ENCODE measurements at regions not wholly inside any gene's neighbourhood (a gene's known extent, or its start where the extent isn't known, plus 50 kb on each side); places are given as distances from the start of the nearest gene placed in this dataset.

GRCh38 chr21:38652396-38652795 lies 153.3 kb upstream of the ETS2 start:
- DNase-seq: no peak
- Histone ChIP-seq H3K36me3 (ENCODE audit: insufficient read depth, low read length) (no peaks in the 10 kb centered on the region), H3K9me3 (ENCODE audit: low read length) (no peaks in the 10 kb centered on the region), H3K27me3 (ENCODE audit: insufficient read depth, low read length, poor library complexity, severe bottlenecking) (no peaks in the 10 kb centered on the region), H3K27ac (ENCODE audit: low read depth, low read length) (no peak overlapping the region), H3K4me1 (ENCODE audit: insufficient read depth, low read length) (no peaks in the 10 kb centered on the region), H3K4me3 (ENCODE audit: low read length) (no peak overlapping the region)
- ChIA-PET POLR2A (no interaction called here), CTCF (no interaction called here)
- no peaks in the 10 kb centered on the region for H3K4me1 Mint-ChIP-seq
- H3K36me3 Mint-ChIP-seq: no peaks in the 10 kb centered on the region
- no peak overlapping the region for H3K27ac Mint-ChIP-seq
- H3K27me3 Mint-ChIP-seq: peaks cover 13 to 21% of the 10 kb centered on the region in 2 donors
- H3K4me3 Mint-ChIP-seq: no peak overlapping the region
- no peaks in the 10 kb centered on the region for H3K9me3 Mint-ChIP-seq

- H3K36me3 ChIP-seq (ENCODE audit: insufficient read depth, low read length): no peaks in the 10 kb centered on the region
- ChIA-PET POLR2A (no interaction called here), CTCF (no interaction called here)
- no peak overlapping the region for H3K27ac Mint-ChIP-seq
- peaks cover 0 to 5% (median under 1%) of the 10 kb centered on the region in 3 donors for H3K4me1 Mint-ChIP-seq
- H3K4me3 ChIP-seq (ENCODE audit: low read length): no peak overlapping the region
- peaks cover 24 to 33% of the 10 kb centered on the region in 2 donors for H3K27me3 Mint-ChIP-seq
- no peak for DNase-seq
- H3K4me3 Mint-ChIP-seq: no peak overlapping the region
- H3K9me3 Mint-ChIP-seq: no peaks in the 10 kb centered on the region
- no peaks in the 10 kb centered on the region for H3K36me3 Mint-ChIP-seq
- no peak overlapping the region for H3K27ac ChIP-seq (ENCODE audit: low read depth, low read length)
- H3K4me1 ChIP-seq (ENCODE audit: insufficient read depth, low read length): no peaks in the 10 kb centered on the region
- H3K9me3 ChIP-seq (ENCODE audit: low read length): no peaks in the 10 kb centered on the region
- H3K27me3 ChIP-seq (ENCODE audit: insufficient read depth, low read length, poor library complexity, severe bottlenecking): peaks cover 3% of the 10 kb centered on the region
Measured at GRCh38 chr21:38654580-38654979, 151.1 kb upstream of the ETS2 start.

- Histone ChIP-seq H3K4me3 (ENCODE audit: low read length) (no peak overlapping the region), H3K27ac (ENCODE audit: low read depth, low read length) (no peak overlapping the region), H3K36me3 (ENCODE audit: insufficient read depth, low read length) (no peaks in the 10 kb centered on the region), H3K27me3 (ENCODE audit: insufficient read depth, low read length, poor library complexity, severe bottlenecking) (peaks cover 3% of the 10 kb centered on the region), H3K9me3 (ENCODE audit: low read length) (no peaks in the 10 kb centered on the region), H3K4me1 (ENCODE audit: insufficient read depth, low read length) (no peaks in the 10 kb centered on the region)
- ChIA-PET CTCF (no interaction called here), POLR2A (no interaction called here)
- H3K27ac Mint-ChIP-seq: no peak overlapping the region
- H3K9me3 Mint-ChIP-seq: no peaks in the 10 kb centered on the region
- no peaks in the 10 kb centered on the region for H3K36me3 Mint-ChIP-seq
- H3K4me3 Mint-ChIP-seq: no peak overlapping the region
- H3K27me3 Mint-ChIP-seq: peaks cover 35 to 56% of the 10 kb centered on the region in 2 donors
- peaks cover 6 to 15% (median 14%) of the 10 kb centered on the region in 3 donors for H3K4me1 Mint-ChIP-seq
- DNase-seq: no peak
Measured at GRCh38 chr21:38658511-38658910, 147.2 kb upstream of the ETS2 start.

- no peak for DNase-seq
- Mint-ChIP-seq H3K27ac (no peak overlapping the region), H3K9me3 (no peaks in the 10 kb centered on the region), H3K4me1 (peaks cover 6 to 15% (median 14%) of the 10 kb centered on the region in 3 donors), H3K36me3 (no peaks in the 10 kb centered on the region), H3K27me3 (peaks cover 39 to 67% of the 10 kb centered on the region in 2 donors), H3K4me3 (peak overlapping the region; percentile 15 to 68 (median 58))
- Histone ChIP-seq H3K36me3 (ENCODE audit: insufficient read depth, low read length) (no peaks in the 10 kb centered on the region), H3K9me3 (ENCODE audit: low read length) (no peaks in the 10 kb centered on the region), H3K4me3 (ENCODE audit: low read length) (no peak overlapping the region), H3K27me3 (ENCODE audit: insufficient read depth, low read length, poor library complexity, severe bottlenecking) (peaks cover 3% of the 10 kb centered on the region), H3K27ac (ENCODE audit: low read depth, low read length) (no peak overlapping the region), H3K4me1 (ENCODE audit: insufficient read depth, low read length) (no peaks in the 10 kb centered on the region)
- ChIA-PET CTCF (no interaction called here), POLR2A (no interaction called here)
Measured at GRCh38 chr21:38659936-38660332, 145.8 kb upstream of the ETS2 start.

- Histone ChIP-seq H3K27ac (ENCODE audit: low read depth, low read length) (no peak overlapping the region), H3K9me3 (ENCODE audit: low read length) (no peaks in the 10 kb centered on the region), H3K4me3 (ENCODE audit: low read length) (no peak overlapping the region), H3K4me1 (ENCODE audit: insufficient read depth, low read length) (no peaks in the 10 kb centered on the region), H3K27me3 (ENCODE audit: insufficient read depth, low read length, poor library complexity, severe bottlenecking) (peaks cover 3% of the 10 kb centered on the region), H3K36me3 (ENCODE audit: insufficient read depth, low read length) (no peaks in the 10 kb centered on the region)
- Mint-ChIP-seq H3K27ac (no peak overlapping the region), H3K4me1 (peaks cover 6 to 15% (median 14%) of the 10 kb centered on the region in 3 donors), H3K36me3 (no peaks in the 10 kb centered on the region), H3K4me3 (peak overlapping the region in 6 of 7 donors; percentile 15 to 70 (median 46)), H3K9me3 (no peaks in the 10 kb centered on the region), H3K27me3 (peaks cover 36 to 70% of the 10 kb centered on the region in 2 donors)
- ChIA-PET CTCF (no interaction called here), POLR2A (no interaction called here)
- DNase-seq: no peak
Measured at GRCh38 chr21:38660333-38661196, 145.2 kb upstream of the ETS2 start.

GRCh38 chr21:38661197-38661871 lies 144.4 kb upstream of the ETS2 start:
- Mint-ChIP-seq H3K27ac (no peak overlapping the region), H3K36me3 (no peaks in the 10 kb centered on the region), H3K4me3 (peak overlapping the region in 6 of 7 donors; percentile 27 to 70 (median 61)), H3K27me3 (peaks cover 35 to 67% of the 10 kb centered on the region in 2 donors), H3K4me1 (peaks cover 6 to 15% (median 14%) of the 10 kb centered on the region in 3 donors), H3K9me3 (no peaks in the 10 kb centered on the region)
- no peak overlapping the region for H3K27ac ChIP-seq (ENCODE audit: low read depth, low read length)
- H3K4me1 ChIP-seq (ENCODE audit: insufficient read depth, low read length): no peaks in the 10 kb centered on the region
- ChIA-PET CTCF (no interaction called here), POLR2A (no interaction called here)
- H3K27me3 ChIP-seq (ENCODE audit: insufficient read depth, low read length, poor library complexity, severe bottlenecking): peaks cover 3% of the 10 kb centered on the region
- H3K36me3 ChIP-seq (ENCODE audit: insufficient read depth, low read length): no peaks in the 10 kb centered on the region
- no peak overlapping the region for H3K4me3 ChIP-seq (ENCODE audit: low read length)
- DNase-seq: no peak
- no peaks in the 10 kb centered on the region for H3K9me3 ChIP-seq (ENCODE audit: low read length)

GRCh38 chr21:38661889-38662568 lies 143.7 kb upstream of the ETS2 start:
- ChIA-PET CTCF (no interaction called here), POLR2A (no interaction called here)
- Mint-ChIP-seq H3K36me3 (no peaks in the 10 kb centered on the region), H3K9me3 (no peaks in the 10 kb centered on the region), H3K4me1 (peaks cover 6 to 15% (median 14%) of the 10 kb centered on the region in 3 donors), H3K27me3 (peaks cover 34 to 62% of the 10 kb centered on the region in 2 donors), H3K27ac (no peak overlapping the region), H3K4me3 (peak overlapping the region in 4 of 7 donors; percentile 27 to 66 (median 46))
- no peaks in the 10 kb centered on the region for H3K36me3 ChIP-seq (ENCODE audit: insufficient read depth, low read length)
- H3K4me1 ChIP-seq (ENCODE audit: insufficient read depth, low read length): no peaks in the 10 kb centered on the region
- peaks cover 3% of the 10 kb centered on the region for H3K27me3 ChIP-seq (ENCODE audit: insufficient read depth, low read length, poor library complexity, severe bottlenecking)
- no peak overlapping the region for H3K27ac ChIP-seq (ENCODE audit: low read depth, low read length)
- no peaks in the 10 kb centered on the region for H3K9me3 ChIP-seq (ENCODE audit: low read length)
- no peak for DNase-seq
- no peak overlapping the region for H3K4me3 ChIP-seq (ENCODE audit: low read length)

- Histone ChIP-seq H3K27ac (ENCODE audit: low read depth, low read length) (no peak overlapping the region), H3K36me3 (ENCODE audit: insufficient read depth, low read length) (no peaks in the 10 kb centered on the region), H3K27me3 (ENCODE audit: insufficient read depth, low read length, poor library complexity, severe bottlenecking) (peaks cover 3% of the 10 kb centered on the region), H3K4me3 (ENCODE audit: low read length) (no peak overlapping the region), H3K4me1 (ENCODE audit: insufficient read depth, low read length) (no peaks in the 10 kb centered on the region), H3K9me3 (ENCODE audit: low read length) (no peaks in the 10 kb centered on the region)
- CTCF ChIA-PET: no interaction called here
- H3K27me3 Mint-ChIP-seq: peaks cover 32 to 59% of the 10 kb centered on the region in 2 donors
- peaks cover 6 to 15% (median 14%) of the 10 kb centered on the region in 3 donors for H3K4me1 Mint-ChIP-seq
- no peak overlapping the region for H3K27ac Mint-ChIP-seq
- no peak for DNase-seq
- no peaks in the 10 kb centered on the region for H3K36me3 Mint-ChIP-seq
- POLR2A ChIA-PET: no interaction called here
- H3K4me3 Mint-ChIP-seq: no peak overlapping the region
- H3K9me3 Mint-ChIP-seq: no peaks in the 10 kb centered on the region
Measured at GRCh38 chr21:38663282-38663681, 142.4 kb upstream of the ETS2 start.
